Adrenal gland (tissue), 9 donors: ENCODE measurements at regions not wholly inside any gene's neighbourhood (a gene's known extent, or its start where the extent isn't known, plus 50 kb on each side); places are given as distances from the start of the nearest gene placed in this dataset.

Experiments
- DNase-seq, 7 donors: peaks; one replicate each; pipeline ENCODE4 v3.0.0-alpha.2; 2019 to 2020
- H3K27ac ChIP-seq, 5 donors: fragments of 200-600 bp; sonication (generic) in 4 of 5; 1 replicate in 3 of 5; 2 replicates in 2 of 5; pipeline versions ENCODE4 v1.5.1 to v1.8.0; 2016 to 2020; ENCODE audit warnings: mild to moderate bottlenecking in 1 of 5
- H3K27me3 ChIP-seq: fragments of 200-600 bp; 2 replicates; pipeline ENCODE4 v1.8.0; 2021
- H3K36me3 ChIP-seq, 2 donors: fragments of 200-600 bp; replicated peaks in 1 of 2; 1 replicate in 1 of 2; 2 replicates in 1 of 2; pipeline versions ENCODE4 v1.5.1 to v1.8.0; 2018 to 2022
- H3K4me1 ChIP-seq, 2 donors: fragments of 200-600 bp; replicated peaks in 1 of 2; 1 replicate in 1 of 2; 2 replicates in 1 of 2; pipeline versions ENCODE4 v1.5.1 to v1.8.0; 2018 to 2021
- H3K4me3 ChIP-seq, 4 donors: fragments of 200-600 bp; sonication (generic) in 3 of 4; one replicate each; pipeline ENCODE4 v1.5.1; 2016 to 2018
- H3K9me3 ChIP-seq, 3 donors: fragments of 200-600 bp; sonication (generic) in 1 of 3; replicated peaks in 1 of 3; 1 replicate in 2 of 3; 2 replicates in 1 of 3; pipeline versions ENCODE4 v1.5.1 to v1.8.0; 2016 to 2021
- POLR2A ChIP-seq, 2 donors: fragments of 450-650 bp; IDR thresholded peaks; one replicate each; pipeline ENCODE4 v1.6.1; 2017; ENCODE audit warnings: antibody characterized with exemption in 2 of 2, mild to moderate bottlenecking in 2 of 2, moderate library complexity in 1 of 2
- WGBS, 4 donors: extraction: QIAGEN DNeasy Blood & Tissue Kit in 2 of 4; methylation state at CpG; one replicate each; pipeline versions ENCODE4 v1.1.5 to v1.1.7; 2013 to 2017; 5-methylcytosine and 5-hydroxymethylcytosine counted together
- intact Hi-C, 2 donors: fragments of 100-400 bp; cut with DNase I; formaldehyde crosslinking; loops; one replicate each; pipeline versions ENCODE4 v1.14.1 to v1.15.0; 2022 to 2023
- TF ChIP-seq, protein P1 (sequence below), 6 experiments: fragments of 450-650 bp in 4 of 6; fragments of 200-600 bp in 2 of 6; sonication (generic) in 1 of 6; IDR thresholded peaks; 1 replicate in 5 of 6; 2 replicates in 1 of 6; pipeline versions ENCODE4 v1.5.1 to v1.8.0; 2016 to 2021; ENCODE audit warnings: antibody characterized with exemption in 6 of 6, mild to moderate bottlenecking in 2 of 6, moderate library complexity in 1 of 6
- donor health status: healthy with polysubstance abuse.
- donor health status: Bipolar disorder and iron deficiency.
- donor health status: DM: yes; HTN: yes; CAD: no.
- donor health status: DM: no; HTN: no; CAD: no.
- donor health status: DM: no; HTN: no; CAD: no.

DNA sequence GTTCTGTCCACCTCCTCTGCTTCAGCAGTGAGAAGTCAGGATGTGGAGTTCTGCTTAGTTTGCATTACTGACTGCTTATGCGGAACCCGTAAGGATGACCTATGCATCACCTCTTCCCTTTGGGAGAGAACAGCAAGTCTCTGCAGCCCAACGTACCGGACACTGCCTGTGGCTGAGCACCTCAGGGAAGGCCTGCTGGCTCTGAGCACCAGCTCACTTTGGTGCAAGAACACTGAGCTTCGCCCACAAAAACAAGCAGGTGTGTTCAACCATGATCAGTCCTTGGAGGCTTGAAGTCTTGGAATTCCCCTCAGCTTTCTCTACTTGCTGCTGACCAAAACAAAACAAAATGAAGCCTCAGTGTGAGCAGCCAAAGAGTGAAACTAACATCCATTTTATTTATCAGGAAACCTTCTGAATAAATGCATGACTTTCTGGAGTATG lies 52.7 kb upstream of the NCK2 start:
- Histone ChIP-seq H3K4me1 (peaks cover 0 to 3% of the 10 kb centered on the region in 2 donors), H3K4me3 (no peak overlapping the region), H3K27me3 (no peaks in the 10 kb centered on the region), H3K36me3 (no peaks in the 10 kb centered on the region), H3K9me3 (no peaks in the 10 kb centered on the region), H3K27ac (no peak overlapping the region)
- peak in 1 of 7 donors; percentile 12 for DNase-seq
- no peak for TF ChIP-seq POLR2A (IDR thresholded peaks at IDR 0.05)
- TF ChIP-seq, protein P1, sequence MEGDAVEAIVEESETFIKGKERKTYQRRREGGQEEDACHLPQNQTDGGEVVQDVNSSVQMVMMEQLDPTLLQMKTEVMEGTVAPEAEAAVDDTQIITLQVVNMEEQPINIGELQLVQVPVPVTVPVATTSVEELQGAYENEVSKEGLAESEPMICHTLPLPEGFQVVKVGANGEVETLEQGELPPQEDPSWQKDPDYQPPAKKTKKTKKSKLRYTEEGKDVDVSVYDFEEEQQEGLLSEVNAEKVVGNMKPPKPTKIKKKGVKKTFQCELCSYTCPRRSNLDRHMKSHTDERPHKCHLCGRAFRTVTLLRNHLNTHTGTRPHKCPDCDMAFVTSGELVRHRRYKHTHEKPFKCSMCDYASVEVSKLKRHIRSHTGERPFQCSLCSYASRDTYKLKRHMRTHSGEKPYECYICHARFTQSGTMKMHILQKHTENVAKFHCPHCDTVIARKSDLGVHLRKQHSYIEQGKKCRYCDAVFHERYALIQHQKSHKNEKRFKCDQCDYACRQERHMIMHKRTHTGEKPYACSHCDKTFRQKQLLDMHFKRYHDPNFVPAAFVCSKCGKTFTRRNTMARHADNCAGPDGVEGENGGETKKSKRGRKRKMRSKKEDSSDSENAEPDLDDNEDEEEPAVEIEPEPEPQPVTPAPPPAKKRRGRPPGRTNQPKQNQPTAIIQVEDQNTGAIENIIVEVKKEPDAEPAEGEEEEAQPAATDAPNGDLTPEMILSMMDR (IDR thresholded peaks at IDR 0.05) = no peak
- intact Hi-C loops = no loop called here
- WGBS, 4 donors = 67 to 82% (median 71%) methylated on average over 3 to 5 of the region's 5 CpGs

DNA sequence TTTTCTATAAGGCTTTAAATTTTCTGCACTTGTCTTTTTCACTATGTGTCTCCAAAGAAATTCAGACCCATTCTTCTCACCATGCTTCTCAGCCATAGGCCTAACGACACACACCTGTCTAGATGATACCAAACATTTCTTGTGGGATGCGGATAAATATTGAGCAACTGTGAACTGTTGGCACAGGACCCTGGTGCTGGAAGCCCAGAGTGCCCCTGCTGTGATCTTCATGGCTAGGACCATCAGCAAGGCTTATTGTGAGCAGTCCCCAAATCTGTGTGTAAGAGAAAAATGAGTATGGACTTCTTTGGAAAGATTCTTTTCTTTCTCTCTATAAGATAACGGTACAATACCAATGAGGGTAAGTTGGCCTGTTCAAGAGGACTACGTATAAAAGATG lies 54.1 kb upstream of the NCK2 start:
- intact Hi-C loops = no loop called here
- Histone ChIP-seq H3K4me1 (peaks cover 0 to 3% of the 10 kb centered on the region in 2 donors), H3K9me3 (no peaks in the 10 kb centered on the region), H3K27me3 (no peaks in the 10 kb centered on the region), H3K4me3 (no peak overlapping the region), H3K36me3 (no peaks in the 10 kb centered on the region), H3K27ac (no peak overlapping the region)
- DNase-seq = no peak
- TF ChIP-seq POLR2A (IDR thresholded peaks at IDR 0.05) = no peak
- TF ChIP-seq, protein P1 (IDR thresholded peaks at IDR 0.05) = no peak
- 96 to 99% (median 98%) methylated on average over 4 of the region's 4 CpGs for WGBS, 4 donors

DNA sequence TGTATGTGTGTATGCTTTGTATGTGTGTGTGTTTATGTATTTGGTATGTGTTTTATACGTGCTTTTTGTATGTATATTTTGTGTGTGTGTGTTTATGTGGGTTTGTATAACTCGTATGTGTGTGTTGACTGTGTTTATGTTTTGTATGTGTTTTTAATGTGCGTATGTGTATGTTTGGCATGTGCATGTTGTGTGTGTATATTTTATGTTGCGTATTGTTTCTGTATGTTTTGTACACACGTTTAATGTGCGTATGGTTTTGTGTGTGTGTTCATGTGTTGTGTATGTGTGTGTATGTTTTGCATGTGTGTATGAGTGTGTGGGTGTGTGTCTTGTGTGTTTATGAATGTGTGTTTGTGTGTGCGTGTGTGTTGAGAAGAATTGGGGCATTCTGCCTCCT lies 55.2 kb upstream of the NCK2 start:
- intact Hi-C loops = no loop called here
- H3K36me3 ChIP-seq = no peaks in the 10 kb centered on the region
- H3K4me1 ChIP-seq = peaks cover 0 to 3% of the 10 kb centered on the region in 2 donors
- no peaks in the 10 kb centered on the region for H3K9me3 ChIP-seq
- TF ChIP-seq, protein P1 (IDR thresholded peaks at IDR 0.05) = no peak
- no peak for TF ChIP-seq POLR2A (IDR thresholded peaks at IDR 0.05)
- DNase-seq = no peak
- no peak overlapping the region for H3K4me3 ChIP-seq
- no peak overlapping the region for H3K27ac ChIP-seq
- no peaks in the 10 kb centered on the region for H3K27me3 ChIP-seq
- WGBS, 4 donors = 84 to 93% (median 88%) methylated on average over 7 of the region's 7 CpGs

DNA sequence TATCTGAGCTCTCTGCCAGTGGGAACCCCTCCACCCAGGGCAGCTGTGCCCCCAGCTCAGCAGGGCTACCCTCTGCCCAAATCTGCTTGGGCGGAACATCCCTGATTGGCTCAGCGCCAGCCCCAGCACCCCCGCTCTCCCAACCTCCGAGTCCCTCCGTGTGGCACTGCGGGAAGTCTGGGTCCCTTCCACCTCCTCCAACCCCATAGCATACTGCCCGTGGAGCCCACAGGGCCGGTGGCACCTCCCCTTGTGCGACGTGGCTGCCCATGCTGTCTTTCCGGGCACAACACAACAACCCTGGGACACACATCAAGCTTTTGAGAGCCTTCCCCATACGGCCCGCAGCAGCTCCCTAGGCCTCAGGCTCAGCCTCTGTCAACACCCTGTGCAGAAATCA lies 55.8 kb upstream of the NCK2 start:
- no peak overlapping the region for H3K4me3 ChIP-seq
- peaks cover 0 to 3% of the 10 kb centered on the region in 2 donors for H3K4me1 ChIP-seq
- no peaks in the 10 kb centered on the region for H3K9me3 ChIP-seq
- DNase-seq = no peak
- no peak overlapping the region for H3K27ac ChIP-seq
- H3K36me3 ChIP-seq = no peaks in the 10 kb centered on the region
- TF ChIP-seq POLR2A (IDR thresholded peaks at IDR 0.05) = no peak
- TF ChIP-seq, protein P1 (IDR thresholded peaks at IDR 0.05) = no peak
- intact Hi-C loops = no loop called here
- WGBS, 4 donors = 89 to 94% (median 92%) methylated on average over 7 to 13 of the region's 13 CpGs
- H3K27me3 ChIP-seq = no peaks in the 10 kb centered on the region
